ENCODE measurements at regions not wholly inside any gene's neighbourhood (a gene's known extent, or its start where the extent isn't known, plus 50 kb on each side); places are given as distances from the start of the nearest gene placed in this dataset.
A peak's percentile ranks its signal among the peaks of the same experiment; 100 is the strongest.

GRCh38 chr13:73879346-73880015, 254.7 kb downstream of the KLF12 start:
- peak; percentile 13 for DNase-seq

GRCh38 chr13:73877399-73877798, 256.8 kb downstream of the KLF12 start:
- no peak for DNase-seq

GRCh38 chr13:73876323-73876722, 257.9 kb downstream of the KLF12 start:
- no peak for DNase-seq

- peak; percentile 31 for DNase-seq
Measured at GRCh38 chr13:73873940-73874830, 260.0 kb downstream of the KLF12 start.

GRCh38 chr13:73872397-73872796, 261.8 kb downstream of the KLF12 start:
- DNase-seq: no peak

GRCh38 chr13:73870970-73871935, 263.0 kb downstream of the KLF12 start:
- DNase-seq: no peak

- DNase-seq: no peak
Measured at GRCh38 chr13:73870036-73870741, 264.0 kb downstream of the KLF12 start.

GRCh38 chr13:73865027-73865426, 269.2 kb downstream of the KLF12 start:
- no peak for DNase-seq

GRCh38 chr13:73861136-73861535, 273.1 kb downstream of the KLF12 start:
- DNase-seq: no peak

- DNase-seq: no peak
Measured at GRCh38 chr13:73860501-73860900, 273.7 kb downstream of the KLF12 start.

- DNase-seq: no peak
Measured at GRCh38 chr13:73859841-73860240, 274.4 kb downstream of the KLF12 start.

- DNase-seq: no peak
Measured at GRCh38 chr13:73857106-73857505, 277.1 kb downstream of the KLF12 start.

GRCh38 chr13:73851104-73851503, 283.1 kb downstream of the KLF12 start:
- DNase-seq: no peak

GRCh38 chr13:73850104-73850873, 283.9 kb downstream of the KLF12 start:
- DNase-seq: no peak

GRCh38 chr13:73849292-73849691, 284.9 kb downstream of the KLF12 start:
- peak; percentile 27 for DNase-seq

GRCh38 chr13:73844986-73845385, 289.2 kb downstream of the KLF12 start:
- DNase-seq: no peak

GRCh38 chr13:73842626-73843025, 291.6 kb downstream of the KLF12 start:
- no peak for DNase-seq

GRCh38 chr13:73842184-73842583, 292.0 kb downstream of the KLF12 start:
- no peak for DNase-seq

- DNase-seq: no peak
Measured at GRCh38 chr13:73837147-73837546, 297.1 kb downstream of the KLF12 start.

GRCh38 chr13:73835138-73835721, 299.0 kb downstream of the KLF12 start:
- peak; percentile 11 for DNase-seq
